ENCODE measurements at regions not wholly inside any gene's neighbourhood (a gene's known extent, or its start where the extent isn't known, plus 50 kb on each side); places are given as distances from the start of the nearest gene placed in this dataset.
"Not testable (repeated sequence)": the region's sequence is repeated elsewhere in the genome, so short reads cannot be mapped to it uniquely, and the experiment has no call there.

GRCh38 chr2:43070676-43071502 lies 155.5 kb downstream of the ZFP36L2 start:
- no peak for DNase-seq (ENCODE audit: low spot score)

GRCh38 chr2:43070030-43070429 lies 156.4 kb downstream of the ZFP36L2 start:
- no peak for DNase-seq (ENCODE audit: low spot score)

GRCh38 chr2:43068631-43069517 lies 157.5 kb downstream of the ZFP36L2 start:
- DNase-seq (ENCODE audit: low spot score) = no peak

GRCh38 chr2:43068041-43068533 lies 158.3 kb downstream of the ZFP36L2 start:
- DNase-seq (ENCODE audit: low spot score) = no peak

- DNase-seq (ENCODE audit: low spot score) = no peak
Observed at GRCh38 chr2:43067254-43068040, 159.0 kb downstream of the ZFP36L2 start.

- DNase-seq (ENCODE audit: low spot score) = not testable (repeated sequence)
Observed at GRCh38 chr2:43066541-43067253, 159.7 kb downstream of the ZFP36L2 start.

- DNase-seq (ENCODE audit: low spot score) = no peak
Observed at GRCh38 chr2:43065871-43066270, 160.5 kb downstream of the ZFP36L2 start.

- DNase-seq (ENCODE audit: low spot score) = no peak
Observed at GRCh38 chr2:43065036-43065435, 161.4 kb downstream of the ZFP36L2 start.

- not testable (repeated sequence) for DNase-seq (ENCODE audit: low spot score)
Observed at GRCh38 chr2:43063096-43063495, 163.3 kb downstream of the ZFP36L2 start.

GRCh38 chr2:43062058-43062457 lies 164.3 kb downstream of the ZFP36L2 start:
- no peak for DNase-seq (ENCODE audit: low spot score)

- no peak for DNase-seq (ENCODE audit: low spot score)
Observed at GRCh38 chr2:43060390-43061016, 165.9 kb downstream of the ZFP36L2 start.

GRCh38 chr2:43059183-43059897 lies 167.1 kb downstream of the ZFP36L2 start:
- DNase-seq (ENCODE audit: low spot score) = peak; percentile 92

- no peak for DNase-seq (ENCODE audit: low spot score)
Observed at GRCh38 chr2:43058726-43059110, 167.7 kb downstream of the ZFP36L2 start.

GRCh38 chr2:43057742-43058725 lies 168.4 kb downstream of the ZFP36L2 start:
- no peak for DNase-seq (ENCODE audit: low spot score)

GRCh38 chr2:43057026-43057741 lies 169.2 kb downstream of the ZFP36L2 start:
- peak; percentile 94 for DNase-seq (ENCODE audit: low spot score)

GRCh38 chr2:43055985-43056384 lies 170.4 kb downstream of the ZFP36L2 start:
- no peak for DNase-seq (ENCODE audit: low spot score)

- no peak for DNase-seq (ENCODE audit: low spot score)
Observed at GRCh38 chr2:43055086-43055912, 171.1 kb downstream of the ZFP36L2 start.
